ENCODE measurements at regions not wholly inside any gene's neighbourhood (a gene's known extent, or its start where the extent isn't known, plus 50 kb on each side); places are given as distances from the start of the nearest gene placed in this dataset.

GRCh38 chr13:26853323-26853722, 92.7 kb upstream of the GPR12 start:
- in situ Hi-C loops (cut with MboI) (no loop called here), intact Hi-C loops (cut with micrococcal nuclease) (no loop called here)
- no peak for DNase-seq (ENCODE audit: extremely low read depth in 1 of 4, low spot score in 3 of 4)
- Histone ChIP-seq H3K36me3 (ENCODE audit: control insufficient read depth, insufficient read depth, low read length) (no peaks in the 10 kb centered on the region), H3K4me3 (no peak overlapping the region), H3K79me2 (ENCODE audit: control insufficient read depth, insufficient read depth, low read length) (no peaks in the 10 kb centered on the region), H4K20me1 (replicated peaks; ENCODE audit: control insufficient read depth, insufficient read depth, low read length) (no peaks in the 10 kb centered on the region; the same call in 1 of the 2 replicates), H3K9me3 (replicated peaks; ENCODE audit: control insufficient read depth, insufficient read depth, low read depth, low read length) (no peaks in the 10 kb centered on the region), H3K27ac (ENCODE audit: extremely low read depth, low read depth, low read length) (no peak overlapping the region), H3K4me2 (ENCODE audit: insufficient read depth, low read length) (no peak overlapping the region), H3K9me1 (ENCODE audit: control insufficient read depth, insufficient read depth, low read length) (no peaks in the 10 kb centered on the region), H3K4me1 (replicated peaks in 1 of 2; ENCODE audit: control insufficient read depth in 2 of 2, insufficient read depth in 2 of 2, low read length in 2 of 2) (no peaks in the 10 kb centered on the region), H3K9ac (ENCODE audit: insufficient read depth in 1 of 2, low read depth in 2 of 2, low read length in 2 of 2) (no peak overlapping the region), H2AFZ (ENCODE audit: low read depth, low read length) (no peak overlapping the region), H3K27me3 (ENCODE audit: control insufficient read depth in 2 of 2, insufficient read depth in 2 of 2, low read length in 2 of 2) (no peaks in the 10 kb centered on the region; a peak in 1 of 5 replicates)
- BruUV-seq (replicated peaks): no TSS peak
- POLR2A ChIA-PET: no interaction called here
- no peak for TF ChIP-seq HDAC2 (IDR thresholded peaks at IDR 0.05)
- TF ChIP-seq CAMTA2 (CRISPR knock-in tag; conservative IDR thresholded peaks at IDR 0.05): no peak
- TF ChIP-seq MYNN (IDR thresholded peaks at IDR 0.05): no peak
- no peak for TF ChIP-seq MYNN (CRISPR knock-in tag; IDR thresholded peaks at IDR 0.05)
- TF ChIP-seq FOXM1 (IDR thresholded peaks at IDR 0.05; ENCODE audit: low read depth): no peak
- TF ChIP-seq FOXM1 (CRISPR knock-in tag; IDR thresholded peaks at IDR 0.05; ENCODE audit: low read depth): no peak
- TF ChIP-seq ZNF41 (CRISPR knock-in tag; conservative IDR thresholded peaks at IDR 0.05): no peak
- no peak for TF ChIP-seq CEBPG (CRISPR knock-in tag; IDR thresholded peaks at IDR 0.05)
- TF ChIP-seq CEBPG (tag; conservative IDR thresholded peaks at IDR 0.05 in 1 of 2, IDR thresholded peaks at IDR 0.05 in 1 of 2): no peak
- no peak for TF ChIP-seq GATAD2B (IDR thresholded peaks at IDR 0.05; ENCODE audit: borderline replicate concordance)
- no peak for TF ChIP-seq MCM5 (IDR thresholded peaks at IDR 0.05; ENCODE audit: low read depth)
- 0% methylated on average over 1 of the region's 2 CpGs for WGBS (ENCODE audit: insufficient coverage, low coverage, missing lambda C conversion rate)
- FAIRE-seq: no peak
- ATAC-seq: no peak
- CTCF ChIA-PET (ENCODE audit: low intra/inter-chr PET ratio): no interaction called here

Data from K562 (cell line).